ENCODE measurements at regions not wholly inside any gene's neighbourhood (a gene's known extent, or its start where the extent isn't known, plus 50 kb on each side); places are given as distances from the start of the nearest gene placed in this dataset.

DNA sequence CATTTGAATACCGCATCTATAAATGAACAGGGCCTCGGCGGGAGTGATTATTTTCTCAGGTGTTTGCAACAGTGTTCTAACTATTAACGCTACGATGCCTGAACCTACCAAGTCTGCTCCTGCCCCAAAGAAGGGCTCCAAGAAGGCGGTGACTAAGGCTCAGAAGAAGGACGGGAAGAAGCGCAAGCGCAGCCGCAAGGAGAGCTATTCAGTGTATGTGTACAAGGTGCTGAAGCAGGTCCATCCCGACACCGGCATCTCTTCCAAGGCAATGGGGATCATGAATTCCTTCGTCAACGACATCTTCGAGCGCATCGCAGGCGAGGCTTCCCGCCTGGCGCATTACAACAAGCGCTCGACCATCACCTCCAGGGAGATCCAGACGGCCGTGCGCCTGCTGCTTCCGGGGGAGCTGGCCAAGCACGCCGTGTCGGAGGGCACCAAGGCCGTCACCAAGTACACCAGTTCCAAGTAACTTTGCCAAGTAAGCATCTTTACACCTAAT, 70.9 kb downstream of the HFE start:
- TF ChIP-seq CTCF (IDR thresholded peaks at IDR 0.05; ENCODE audit: insufficient read depth, low read depth, low read length): no peak
- DNase-seq (ENCODE audit: low read depth): no peak
- peak overlapping the region; percentile 88 for H3K4me3 ChIP-seq (ENCODE audit: low read depth, low read length)

- TF ChIP-seq CTCF (IDR thresholded peaks at IDR 0.05; ENCODE audit: insufficient read depth, low read depth, low read length): no peak
- peak overlapping the region; percentile 88 for H3K4me3 ChIP-seq (ENCODE audit: low read depth, low read length)
- peak; percentile 79 for DNase-seq (ENCODE audit: low read depth)
Measured at GRCh38 chr6:26158581-26159356, 71.5 kb downstream of the HFE start.

- peak; percentile 37 for DNase-seq (ENCODE audit: low read depth)
- H3K4me3 ChIP-seq (ENCODE audit: low read depth, low read length): peak overlapping the region; percentile 88
- no peak for TF ChIP-seq CTCF (IDR thresholded peaks at IDR 0.05; ENCODE audit: insufficient read depth, low read depth, low read length)
Measured at GRCh38 chr6:26159357-26160273, 72.4 kb downstream of the HFE start.

DNA sequence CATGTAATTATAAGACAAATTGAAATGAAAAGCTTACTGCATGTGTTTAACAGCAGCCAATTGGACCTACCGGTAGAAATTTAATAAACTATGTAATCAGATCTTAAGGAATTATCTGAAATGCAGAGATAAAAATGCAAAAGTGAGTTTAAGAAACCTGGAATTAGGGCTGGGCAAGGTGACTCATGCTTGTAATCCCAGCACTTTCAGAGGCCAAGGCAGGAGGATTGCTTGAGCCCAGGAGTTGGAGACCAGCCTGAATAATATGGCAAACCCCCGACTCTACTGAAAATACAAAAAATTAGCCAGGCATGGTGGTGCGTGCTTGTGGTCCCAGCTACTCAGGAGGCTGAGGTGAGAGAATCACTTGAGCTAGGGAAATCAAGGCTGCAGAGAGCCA, 74.1 kb downstream of the HFE start:
- DNase-seq (ENCODE audit: low read depth): no peak
- TF ChIP-seq CTCF (IDR thresholded peaks at IDR 0.05; ENCODE audit: insufficient read depth, low read depth, low read length): no peak
- H3K4me3 ChIP-seq (ENCODE audit: low read depth, low read length): no peak overlapping the region

DNA sequence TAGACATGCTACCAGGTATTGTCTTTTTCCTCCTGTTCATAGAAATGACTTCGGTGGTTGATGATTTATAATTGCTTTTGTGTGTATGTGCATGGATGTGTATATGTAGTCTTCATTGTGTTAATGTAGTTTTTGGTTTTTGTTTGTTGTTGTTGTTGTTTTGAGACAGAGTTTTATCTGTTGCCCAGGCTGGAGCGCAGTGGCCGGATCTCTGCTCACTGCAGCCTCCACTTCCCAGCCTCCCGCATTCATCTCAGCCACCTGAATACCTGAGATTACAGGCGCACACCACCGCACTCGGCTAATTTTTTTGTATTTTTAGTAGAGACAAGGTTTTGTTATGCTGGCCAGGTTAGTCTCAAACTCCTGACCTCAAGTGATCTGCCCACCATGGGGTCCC, 75.2 kb downstream of the HFE start:
- DNase-seq (ENCODE audit: low read depth): no peak
- H3K4me3 ChIP-seq (ENCODE audit: low read depth, low read length): no peak overlapping the region
- no peak for TF ChIP-seq CTCF (IDR thresholded peaks at IDR 0.05; ENCODE audit: insufficient read depth, low read depth, low read length)

DNA sequence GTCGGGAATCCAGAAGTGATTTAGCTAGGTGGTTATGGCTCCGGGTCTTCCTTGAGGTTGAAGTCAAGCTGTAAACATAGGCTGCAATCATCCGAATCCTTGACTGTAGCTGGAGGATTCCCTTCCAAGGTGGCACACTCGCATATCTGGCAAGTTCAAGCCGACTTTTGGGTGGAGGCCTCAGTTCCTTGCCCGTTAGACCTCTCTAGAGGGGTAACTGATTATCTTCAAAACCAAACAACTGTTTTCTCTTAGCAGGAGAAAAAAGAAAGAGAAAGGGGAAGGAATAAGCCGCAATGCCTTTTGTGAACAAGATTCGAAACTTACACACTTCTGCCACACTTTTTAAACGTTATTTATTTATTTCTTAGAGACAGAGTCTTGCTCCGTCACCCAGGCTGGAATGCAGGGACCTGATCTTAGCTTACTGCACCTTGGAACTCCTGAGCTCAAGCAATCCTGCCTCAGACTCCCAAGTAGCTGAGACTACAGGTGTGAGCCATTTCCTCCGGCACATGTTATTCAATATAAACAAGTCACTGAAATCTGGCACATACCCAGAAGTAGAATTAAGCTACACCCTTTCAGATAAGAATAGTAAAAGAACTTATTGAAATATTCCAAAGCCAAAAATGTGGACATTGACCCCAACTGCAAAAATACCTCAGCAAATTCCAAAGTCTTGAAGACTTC, 76.3 kb downstream of the HFE start:
- no peak for DNase-seq (ENCODE audit: low read depth)
- no peak overlapping the region for H3K4me3 ChIP-seq (ENCODE audit: low read depth, low read length)
- TF ChIP-seq CTCF (IDR thresholded peaks at IDR 0.05; ENCODE audit: insufficient read depth, low read depth, low read length): no peak
